RWPE1 (cell line): ENCODE measurements at regions not wholly inside any gene's neighbourhood (a gene's known extent, or its start where the extent isn't known, plus 50 kb on each side); places are given as distances from the start of the nearest gene placed in this dataset.
"Not testable (repeated sequence)": the region's sequence is repeated elsewhere in the genome, so short reads cannot be mapped to it uniquely, and the experiment has no call there.

ENCODE experiments used
- CTCF ChIA-PET: fragments of 350-600 bp; sonication (Branson Sonifier 250); formaldehyde crosslinking; extraction: SDS; loops from one replicate; lab custom pipeline; 2021; lab: Yijun Ruan, JAX
- POLR2A ChIA-PET: fragments of 400-600 bp; formaldehyde crosslinking; extraction: SDS; loops from one replicate; lab custom pipeline; 2020; ENCODE audit warnings: antibody characterized with exemption; ENCODE audit not compliant: low non-redundant PET; lab: Yijun Ruan, JAX
- DNase-seq: peaks from one replicate; pipeline ENCODE4 v3.0.0; 2012; ENCODE audit warnings: low spot score
- H3K27ac ChIP-seq: fragments of 450-650 bp; 2 replicates; pipeline ENCODE4 v1.5.1; 2017

DNA sequence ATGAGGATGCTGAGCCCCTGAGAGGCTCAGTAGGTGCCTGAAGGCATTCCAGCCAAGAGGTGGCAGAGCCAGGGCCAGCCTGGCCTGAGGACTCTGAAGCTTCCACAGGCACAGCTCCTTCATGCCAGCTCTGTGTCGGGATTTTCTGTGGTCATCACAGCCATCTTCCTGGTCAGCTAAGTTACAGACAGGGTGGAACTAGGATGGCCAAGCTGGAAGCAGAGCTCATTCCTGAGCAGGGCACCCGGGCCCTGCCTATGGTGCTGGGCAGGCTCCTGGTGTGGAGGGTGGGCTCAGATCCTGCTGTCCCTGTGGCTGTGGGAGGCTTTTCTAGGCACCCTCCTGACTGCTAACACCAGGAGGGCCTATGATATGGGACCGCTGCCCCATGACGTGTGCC lies 2882.3 kb downstream of the RPIA start:
- POLR2A ChIA-PET, DNase-seq, H3K27ac ChIP-seq, CTCF ChIA-PET: not testable (repeated sequence)

DNA sequence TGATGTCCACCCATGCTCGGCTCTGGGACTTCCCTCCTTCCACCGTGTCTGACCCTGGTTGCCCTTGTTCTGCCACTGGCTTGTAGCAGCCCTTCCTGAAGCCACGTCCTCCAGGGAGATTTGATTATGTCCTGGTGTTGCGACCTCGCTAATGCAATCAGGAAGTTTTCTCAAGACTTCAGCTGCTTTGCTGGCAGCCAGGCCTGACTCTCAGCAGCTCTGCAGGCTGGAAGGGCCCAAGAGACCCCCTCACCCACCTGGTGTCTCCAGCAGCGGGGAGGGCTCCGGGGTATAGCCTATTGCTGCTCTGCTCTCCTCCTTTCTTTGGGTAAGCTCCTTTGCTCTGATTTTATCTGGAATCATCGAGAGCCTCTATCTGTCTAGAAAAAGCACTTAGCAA lies 2882.8 kb downstream of the RPIA start:
- POLR2A ChIA-PET, DNase-seq, H3K27ac ChIP-seq, CTCF ChIA-PET: not testable (repeated sequence)

DNA sequence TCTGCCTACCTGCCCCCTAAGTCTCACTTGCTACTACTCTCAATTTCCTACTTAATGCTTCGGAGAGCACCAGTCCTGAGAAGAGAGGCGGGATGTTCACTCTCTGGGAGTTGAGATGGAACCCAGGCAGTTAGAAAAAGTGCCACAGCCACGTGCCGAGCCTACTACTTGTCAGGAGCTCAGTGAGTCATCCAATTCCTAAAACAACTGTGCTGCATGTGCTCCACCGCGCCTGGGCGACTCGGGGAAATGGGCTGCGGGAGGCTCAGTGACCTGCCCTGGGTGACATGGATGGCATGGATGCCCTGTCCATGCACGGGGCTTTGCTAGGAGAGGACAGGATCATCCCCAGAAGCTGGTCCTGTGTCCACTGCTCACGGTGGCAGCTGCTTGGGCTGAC lies 2884.2 kb downstream of the RPIA start:
- H3K27ac ChIP-seq, DNase-seq, CTCF ChIA-PET, POLR2A ChIA-PET: not testable (repeated sequence)

DNA sequence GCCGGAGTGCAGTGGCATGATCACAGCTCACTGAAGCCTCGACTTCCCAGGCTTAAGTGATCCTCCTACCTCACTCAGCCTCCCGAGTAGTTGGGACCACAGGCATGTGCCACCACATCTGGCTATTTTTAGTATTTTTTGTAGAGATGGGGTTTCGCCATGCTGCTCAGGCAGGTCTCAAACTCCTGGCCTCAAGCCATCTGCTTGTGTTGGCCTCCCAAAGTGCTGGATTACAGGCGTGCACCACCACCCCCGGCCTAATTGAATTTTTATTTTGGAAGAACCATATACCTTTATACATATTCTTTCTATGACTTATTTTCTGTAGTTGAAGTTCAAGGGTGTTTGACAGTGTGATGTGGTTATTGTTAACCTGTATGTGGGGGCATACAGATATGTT lies 2885.9 kb downstream of the RPIA start:
- POLR2A ChIA-PET, DNase-seq, H3K27ac ChIP-seq, CTCF ChIA-PET: not testable (repeated sequence)

DNA sequence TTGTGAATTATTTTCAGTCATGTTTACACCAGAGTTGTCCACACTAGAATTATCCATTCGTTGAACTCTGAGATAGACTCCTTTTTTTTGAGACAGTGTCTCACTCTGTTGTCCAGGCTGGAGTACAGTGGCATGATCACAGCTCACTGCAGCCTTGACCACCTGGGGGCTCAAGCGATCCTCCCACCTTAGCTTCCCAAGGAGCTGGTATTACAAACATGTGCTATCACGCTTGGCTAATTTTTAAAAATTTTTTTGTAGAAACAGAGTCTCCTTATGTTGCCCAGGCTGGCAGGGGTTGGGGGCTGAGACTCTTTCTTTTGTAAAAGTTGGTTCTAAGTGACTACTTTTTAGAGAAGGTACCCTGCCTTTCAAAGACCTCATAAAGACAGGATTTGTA lies 2887.2 kb downstream of the RPIA start:
- H3K27ac ChIP-seq, CTCF ChIA-PET, DNase-seq, POLR2A ChIA-PET: not testable (repeated sequence)

DNA sequence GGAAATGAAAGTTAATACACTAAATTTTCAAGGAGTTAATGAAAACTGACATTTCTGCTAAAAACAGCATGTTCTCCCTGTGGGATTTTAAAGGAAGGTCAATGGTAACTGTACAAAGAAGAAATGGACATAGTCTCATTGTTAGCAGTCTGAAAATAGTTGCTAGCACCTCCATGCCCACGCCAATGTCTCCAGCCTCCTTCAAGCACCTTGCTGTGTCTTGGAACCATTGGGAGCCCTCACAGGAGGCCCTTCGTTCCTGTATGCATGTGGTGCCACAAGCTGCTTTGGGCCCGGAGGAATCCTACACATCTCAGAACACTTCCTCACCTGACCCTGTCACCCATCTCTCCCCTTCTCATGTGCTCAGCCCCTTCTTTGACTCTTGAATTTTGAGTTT lies 2888.1 kb downstream of the RPIA start:
- POLR2A ChIA-PET, CTCF ChIA-PET, H3K27ac ChIP-seq, DNase-seq: not testable (repeated sequence)

DNA sequence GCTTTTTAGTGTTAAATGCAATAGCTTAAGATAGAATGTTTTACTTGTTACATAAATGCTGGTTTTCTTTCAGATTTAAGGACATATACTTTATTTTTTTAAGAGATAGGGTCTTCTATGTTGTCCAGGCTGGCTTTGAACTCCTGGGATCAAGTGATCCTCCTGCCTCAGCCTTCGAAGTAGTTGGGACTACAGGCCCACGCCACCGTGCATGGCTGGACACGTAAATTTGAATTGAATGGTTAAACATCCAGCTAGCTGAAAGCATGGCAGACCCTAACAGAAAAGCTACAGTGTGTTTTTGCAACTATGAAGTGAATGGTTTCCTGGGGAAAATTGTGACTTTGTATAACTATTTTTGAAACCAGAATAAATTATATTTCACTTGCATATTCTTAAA lies 2888.6 kb downstream of the RPIA start:
- CTCF ChIA-PET, POLR2A ChIA-PET: not testable (repeated sequence)

DNA sequence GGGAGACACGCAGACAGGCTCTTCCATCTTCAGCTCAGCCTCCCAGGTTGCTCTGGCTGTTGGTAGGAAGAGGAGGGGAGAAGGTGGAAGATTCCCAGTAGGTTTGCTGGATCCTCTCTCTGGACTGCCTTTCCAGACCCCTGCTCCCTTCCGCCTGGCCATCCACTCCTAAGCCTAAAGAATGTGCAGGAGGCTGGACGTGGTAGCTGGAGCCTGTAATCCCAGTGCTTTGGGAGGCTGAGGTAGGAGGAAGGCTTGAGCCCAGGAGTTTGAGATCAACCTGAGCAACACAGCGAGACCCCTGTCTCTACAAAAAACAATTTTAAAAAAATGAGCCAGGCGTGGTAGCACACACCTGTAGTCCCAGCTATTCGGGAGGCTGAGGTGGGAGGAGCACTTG lies 2895.6 kb downstream of the RPIA start:
- CTCF ChIA-PET = not testable (repeated sequence)

More for the DNA sequence above, 2888.6 kb downstream of the RPIA start:
- not testable (repeated sequence) for DNase-seq, H3K27ac ChIP-seq

DNA sequence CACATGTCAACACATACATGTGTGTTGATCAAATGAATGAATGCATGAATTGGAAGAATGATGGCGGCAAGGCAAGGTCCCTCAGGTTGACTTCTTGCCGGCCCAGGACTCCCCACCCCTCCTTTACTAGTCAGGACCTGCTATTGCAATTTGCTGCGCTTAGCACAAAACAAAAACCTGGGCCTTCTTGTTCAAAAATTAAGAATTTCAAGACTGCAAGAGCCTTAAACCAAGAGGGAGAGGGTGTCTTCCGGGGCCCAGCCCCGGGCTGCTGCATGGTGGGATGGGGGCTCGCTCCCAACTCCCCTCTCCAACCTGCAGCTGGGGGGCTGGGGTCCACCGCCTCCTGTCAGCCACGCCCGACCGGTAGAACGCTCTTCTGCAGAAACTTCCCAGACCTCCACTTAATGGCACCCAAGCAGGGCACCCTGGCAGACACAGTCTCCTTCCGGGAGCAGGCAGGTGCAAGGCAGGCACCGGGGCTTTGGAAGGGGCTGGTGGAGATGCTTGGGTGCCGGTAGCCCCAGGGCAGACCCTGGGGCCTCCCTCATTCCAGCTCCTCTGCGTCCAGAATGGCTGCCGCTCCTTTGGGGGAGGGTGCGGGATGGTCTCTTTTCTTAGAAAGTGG lies 2896.5 kb downstream of the RPIA start:
- DNase-seq, H3K27ac ChIP-seq: not testable (repeated sequence)

More for the DNA sequence above, 2895.6 kb downstream of the RPIA start:
- H3K27ac ChIP-seq, DNase-seq, POLR2A ChIA-PET: not testable (repeated sequence)

DNA sequence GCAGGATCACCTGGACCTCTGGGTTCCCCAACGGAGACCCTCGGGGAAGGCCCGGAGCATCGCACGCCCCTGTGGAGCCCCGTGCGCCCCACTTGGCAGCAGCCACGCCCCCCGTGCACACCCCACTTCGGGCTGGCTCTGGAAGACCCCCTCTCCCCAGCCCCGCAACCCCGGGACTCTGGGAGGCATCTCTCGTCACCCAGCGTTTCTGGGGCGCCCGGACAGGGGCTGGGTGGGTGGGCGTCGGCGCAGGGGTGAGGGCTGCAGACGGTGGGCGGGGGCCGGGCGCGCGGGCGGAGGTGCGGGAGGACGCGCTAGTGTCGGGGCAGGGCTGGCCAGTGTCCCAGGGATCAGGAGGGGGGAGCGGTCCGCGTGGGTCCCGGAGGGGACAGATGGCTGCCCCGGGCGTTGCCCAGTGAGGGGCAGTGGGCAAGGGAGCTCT lies 2897.3 kb downstream of the RPIA start:
- DNase-seq, POLR2A ChIA-PET, H3K27ac ChIP-seq, CTCF ChIA-PET: not testable (repeated sequence)

More for the DNA sequence above, 2896.5 kb downstream of the RPIA start:
- CTCF ChIA-PET, POLR2A ChIA-PET: not testable (repeated sequence)

DNA sequence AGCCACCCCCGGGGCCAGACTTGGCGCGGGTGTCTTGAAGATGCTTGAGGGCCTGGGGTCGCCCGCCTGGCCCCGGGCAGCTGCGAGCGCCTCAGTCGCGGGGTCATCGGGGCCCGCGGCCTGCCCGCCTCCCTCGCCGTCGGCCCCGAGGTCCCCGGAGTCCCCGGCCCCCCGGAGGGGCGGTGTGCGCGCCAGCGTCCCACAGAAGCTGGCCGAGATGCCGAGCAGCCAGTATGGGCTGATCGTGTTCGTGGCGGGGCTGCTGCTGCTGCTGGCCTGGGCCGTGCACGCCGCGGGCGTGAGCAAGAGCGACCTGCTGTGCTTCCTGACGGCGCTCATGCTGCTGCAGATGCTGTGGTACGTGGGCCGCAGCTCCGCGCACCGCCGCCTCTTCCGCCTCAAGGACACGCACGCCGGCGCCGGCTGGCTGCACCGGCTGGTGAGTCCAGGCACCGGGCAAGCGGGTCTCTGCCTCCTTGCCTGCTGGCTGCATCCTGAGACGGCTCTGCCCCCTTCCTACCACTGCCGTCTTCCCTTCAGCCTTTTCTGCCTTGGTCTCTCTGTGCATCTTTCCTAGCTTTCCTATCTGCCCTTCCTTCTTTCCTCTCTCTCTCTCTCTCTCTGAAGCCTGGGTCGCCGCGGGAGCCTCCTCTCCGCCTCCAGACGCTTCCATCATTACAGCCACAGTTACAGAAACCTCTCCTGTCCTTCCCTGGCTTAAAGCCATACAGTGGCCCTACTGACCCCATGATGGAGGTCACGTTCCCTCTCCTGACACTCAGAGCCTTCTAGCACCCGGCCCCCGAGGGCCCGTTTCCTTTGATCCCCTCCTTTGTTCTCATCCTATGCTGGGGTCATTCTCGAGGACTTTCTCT lies 2898.2 kb downstream of the RPIA start:
- H3K27ac ChIP-seq, POLR2A ChIA-PET, DNase-seq, CTCF ChIA-PET: not testable (repeated sequence)

DNA sequence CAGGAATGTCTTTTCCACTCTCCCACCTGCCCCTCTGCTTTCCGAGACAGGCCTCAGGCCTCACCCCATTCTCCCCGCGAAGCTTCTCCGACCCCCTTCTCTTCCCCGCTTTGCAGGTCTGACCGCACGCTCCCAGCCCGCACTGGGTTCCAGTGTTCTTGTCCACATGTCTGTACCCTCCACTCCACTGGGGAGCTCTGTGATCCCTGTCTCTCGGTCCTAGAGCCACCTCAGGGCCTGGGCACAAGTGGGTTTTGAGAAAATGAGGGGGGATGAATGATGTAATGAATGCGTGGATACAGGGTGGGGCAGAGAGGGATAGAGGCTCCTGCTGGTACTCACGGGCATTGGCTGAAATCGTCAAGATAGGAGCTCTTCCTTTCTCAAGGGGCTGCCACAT lies 2898.9 kb downstream of the RPIA start:
- POLR2A ChIA-PET, DNase-seq, H3K27ac ChIP-seq, CTCF ChIA-PET: not testable (repeated sequence)

DNA sequence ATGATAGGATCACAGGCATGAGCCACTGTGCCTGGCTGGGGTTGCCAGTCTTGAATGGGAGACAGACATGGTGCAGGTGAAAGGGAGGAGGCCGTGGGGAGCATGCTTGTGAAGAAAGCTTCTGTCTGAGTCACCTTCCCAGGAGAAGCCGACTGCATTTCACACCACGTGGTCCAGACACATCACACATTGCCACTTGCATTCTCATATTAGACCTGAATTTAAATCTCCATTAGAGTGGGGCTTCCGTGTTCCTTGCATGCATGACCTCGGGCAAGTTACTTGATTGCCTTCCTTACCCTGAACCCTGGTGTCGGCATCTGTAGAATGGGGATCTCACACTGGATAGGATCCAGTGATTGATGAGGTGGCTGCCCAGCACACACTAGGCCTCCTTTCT lies 2899.6 kb downstream of the RPIA start:
- CTCF ChIA-PET, POLR2A ChIA-PET, H3K27ac ChIP-seq, DNase-seq: not testable (repeated sequence)

DNA sequence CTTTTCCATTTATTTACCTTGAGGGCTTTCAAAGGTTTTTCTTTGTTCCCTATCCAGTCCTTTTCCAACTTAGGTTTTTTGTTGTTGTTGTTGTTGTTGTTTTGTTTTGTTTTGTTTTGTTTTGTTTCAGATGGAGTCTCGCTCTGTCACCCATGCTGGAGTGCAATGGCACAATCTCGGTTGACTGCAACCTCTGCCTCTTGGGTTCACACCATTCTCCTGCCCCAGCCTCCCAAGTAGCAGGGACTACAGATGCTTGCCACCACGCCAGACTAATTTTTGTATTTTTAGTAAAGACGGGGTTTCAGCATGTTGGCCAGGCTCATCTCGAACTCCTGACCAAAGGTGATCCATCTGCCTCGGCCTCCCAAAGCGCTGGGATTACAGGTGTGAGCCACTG lies 2906.0 kb downstream of the RPIA start:
- DNase-seq, H3K27ac ChIP-seq, CTCF ChIA-PET, POLR2A ChIA-PET: not testable (repeated sequence)

DNA sequence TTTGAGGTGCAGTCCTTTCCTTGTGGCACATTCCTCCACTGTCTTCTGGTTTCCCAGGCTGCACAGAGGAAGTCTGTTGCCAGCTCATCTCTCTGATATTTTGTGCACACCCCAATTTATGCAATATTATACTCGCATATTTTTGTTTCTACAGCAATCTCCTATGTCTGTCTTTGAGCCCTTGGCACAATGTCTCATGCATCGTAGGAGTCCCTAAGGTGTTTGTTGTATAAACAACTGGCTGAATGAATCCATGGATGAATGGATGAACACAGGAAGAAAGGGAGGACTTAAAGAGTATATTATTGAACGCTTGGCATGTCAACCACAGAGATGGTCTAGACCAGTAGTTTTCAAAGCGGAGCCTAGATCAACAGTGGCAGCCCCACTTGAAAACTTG lies 2907.0 kb downstream of the RPIA start:
- DNase-seq = peak; percentile 64
- POLR2A ChIA-PET, CTCF ChIA-PET: not testable (repeated sequence)
- peak overlapping the region; percentile 75 for H3K27ac ChIP-seq

DNA sequence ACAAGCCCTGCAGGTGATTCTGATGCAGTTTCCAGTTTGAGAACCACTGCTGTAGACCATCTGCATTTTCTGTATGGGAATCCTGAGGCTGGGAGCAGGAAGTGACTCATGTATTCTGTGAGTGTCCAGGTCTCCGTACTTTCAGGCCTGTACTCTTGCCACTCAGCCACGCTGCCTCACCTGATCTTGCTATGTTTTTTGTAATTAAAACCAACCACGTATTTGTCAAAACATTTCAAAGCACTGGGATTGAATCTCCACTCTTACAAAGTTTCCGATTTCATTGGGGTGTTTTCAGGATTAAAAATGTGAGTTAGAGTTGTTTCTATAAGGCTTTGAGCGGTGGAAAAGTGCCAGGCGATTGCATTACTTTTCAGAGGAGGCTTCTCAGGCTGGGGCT lies 2907.5 kb downstream of the RPIA start:
- peak overlapping the region; percentile 75 for H3K27ac ChIP-seq
- CTCF ChIA-PET, DNase-seq, POLR2A ChIA-PET: not testable (repeated sequence)

DNA sequence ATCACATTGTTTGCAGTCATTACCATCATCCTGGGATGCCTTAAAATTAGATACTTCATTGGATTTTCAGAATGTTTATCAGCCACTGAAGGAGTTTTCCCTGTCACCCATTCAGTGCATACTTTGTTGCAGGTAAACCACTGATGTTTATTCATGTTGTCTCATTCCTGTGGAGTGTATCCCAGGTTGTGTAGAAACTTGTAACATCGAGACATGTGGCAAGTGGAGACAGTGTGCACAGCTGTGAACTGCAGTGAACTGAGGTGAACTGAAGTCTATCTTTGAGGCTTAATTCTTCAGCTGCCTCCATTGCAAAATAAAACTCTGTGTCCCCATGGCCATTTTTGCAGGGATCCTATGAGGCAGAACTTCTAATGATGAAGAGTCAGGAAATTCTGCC lies 2911.4 kb downstream of the RPIA start:
- H3K27ac ChIP-seq, DNase-seq, POLR2A ChIA-PET, CTCF ChIA-PET: not testable (repeated sequence)

DNA sequence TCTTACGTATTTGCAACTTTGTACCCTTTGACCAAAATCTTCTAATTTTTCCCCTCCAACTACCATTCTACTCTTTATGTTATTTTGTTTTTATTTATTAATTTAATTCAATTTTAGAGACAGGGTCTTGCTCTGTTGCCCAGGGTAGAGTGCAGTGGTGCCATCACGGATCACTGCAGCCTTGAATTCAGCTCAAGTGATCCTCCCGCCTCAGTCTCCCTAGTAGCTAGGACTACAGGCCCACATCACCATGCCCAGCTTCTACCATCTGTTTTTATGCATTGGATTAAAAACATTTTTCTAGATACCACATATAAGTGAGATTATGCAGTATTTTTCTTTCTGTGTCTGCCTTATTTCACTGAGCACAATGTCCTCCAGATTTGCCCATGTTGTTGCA lies 2912.5 kb downstream of the RPIA start:
- CTCF ChIA-PET, DNase-seq, POLR2A ChIA-PET, H3K27ac ChIP-seq: not testable (repeated sequence)
